Right atrium auricular region (tissue), 2 donors: ENCODE measurements at regions not wholly inside any gene's neighbourhood (a gene's known extent, or its start where the extent isn't known, plus 50 kb on each side); places are given as distances from the start of the nearest gene placed in this dataset.

Experiments used
- DNase-seq: peaks from one replicate; pipeline ENCODE4 v3.0.0-alpha.2; 2019; ENCODE audit warnings: low spot score
- H3K27ac ChIP-seq, 2 donors: fragments of 200-600 bp; sonication (generic); 1 replicate in 1 of 2; 2 replicates in 1 of 2; pipeline ENCODE4 v1.5.1; 2016 to 2019
- H3K27me3 ChIP-seq, 2 donors: fragments of 200-600 bp; sonication (generic); one replicate each; pipeline versions ENCODE4 v1.5.1 to v1.6.0; 2017 to 2019
- H3K36me3 ChIP-seq: fragments of 200-600 bp; sonication (generic); one replicate; pipeline ENCODE4 v1.5.1; 2016
- H3K4me1 ChIP-seq, 2 donors: fragments of 200-600 bp; sonication (generic); one replicate each; pipeline versions ENCODE4 v1.5.1 to v1.6.0; 2017 to 2019
- H3K4me3 ChIP-seq, 2 donors: fragments of 200-600 bp; sonication (generic); 1 replicate in 1 of 2; 2 replicates in 1 of 2; pipeline ENCODE4 v1.5.1; 2017 to 2019; ENCODE audit warnings: mild to moderate bottlenecking in 1 of 2, moderate library complexity in 1 of 2
- H3K9me3 ChIP-seq, 2 donors: fragments of 200-600 bp; sonication (generic); one replicate each; pipeline ENCODE4 v1.5.1; 2019
- CTCF ChIP-seq, 2 donors: fragments of 200-600 bp; sonication (generic); IDR thresholded peaks; one replicate each; pipeline ENCODE4 v1.5.1; 2019; ENCODE audit warnings: antibody characterized with exemption in 2 of 2

GRCh38 chr6:19312241-19312978, 524.8 kb upstream of the ID4 start:
- no peak for DNase-seq
- H3K27ac ChIP-seq = no peak overlapping the region

GRCh38 chr6:19317431-19317986, 519.7 kb upstream of the ID4 start:
- H3K9me3 ChIP-seq = no peaks in the 10 kb centered on the region
- no peak for TF ChIP-seq CTCF (IDR thresholded peaks at IDR 0.05)
- DNase-seq = no peak
- H3K27me3 ChIP-seq = no peaks in the 10 kb centered on the region
- H3K4me1 ChIP-seq = no peaks in the 10 kb centered on the region
- no peak overlapping the region for H3K4me3 ChIP-seq
- no peak overlapping the region for H3K27ac ChIP-seq
- no peaks in the 10 kb centered on the region for H3K36me3 ChIP-seq

More at GRCh38 chr6:19312241-19312978, 524.8 kb upstream of the ID4 start:
- no peak overlapping the region for H3K4me3 ChIP-seq
- no peaks in the 10 kb centered on the region for H3K9me3 ChIP-seq
- H3K4me1 ChIP-seq = no peaks in the 10 kb centered on the region
- no peaks in the 10 kb centered on the region for H3K36me3 ChIP-seq
- no peaks in the 10 kb centered on the region for H3K27me3 ChIP-seq
- no peak for TF ChIP-seq CTCF (IDR thresholded peaks at IDR 0.05)

GRCh38 chr6:19319005-19319404, 518.2 kb upstream of the ID4 start:
- no peak overlapping the region for H3K27ac ChIP-seq
- no peak for TF ChIP-seq CTCF (IDR thresholded peaks at IDR 0.05)
- H3K4me3 ChIP-seq = no peak overlapping the region
- no peaks in the 10 kb centered on the region for H3K9me3 ChIP-seq
- DNase-seq = no peak
- H3K36me3 ChIP-seq = no peaks in the 10 kb centered on the region
- no peaks in the 10 kb centered on the region for H3K4me1 ChIP-seq
- H3K27me3 ChIP-seq = no peaks in the 10 kb centered on the region

- Histone ChIP-seq H3K4me1 (no peaks in the 10 kb centered on the region), H3K4me3 (no peak overlapping the region), H3K27me3 (no peaks in the 10 kb centered on the region), H3K27ac (no peak overlapping the region), H3K9me3 (no peaks in the 10 kb centered on the region), H3K36me3 (no peaks in the 10 kb centered on the region)
- TF ChIP-seq CTCF (IDR thresholded peaks at IDR 0.05) = no peak
- DNase-seq = no peak
These were observed 517.0 kb upstream of the ID4 start for GRCh38 chr6:19320111-19320581.

- Histone ChIP-seq H3K36me3 (no peaks in the 10 kb centered on the region), H3K9me3 (no peaks in the 10 kb centered on the region), H3K27me3 (no peaks in the 10 kb centered on the region), H3K4me3 (no peak overlapping the region), H3K27ac (no peak overlapping the region), H3K4me1 (no peaks in the 10 kb centered on the region)
- peak in 1 of 2 donors; percentile 12 for TF ChIP-seq CTCF (IDR thresholded peaks at IDR 0.05)
- DNase-seq = no peak
These were observed 514.3 kb upstream of the ID4 start for GRCh38 chr6:19322691-19323485.
